Dermis microvascular lymphatic vessel endothelial cell (primary cell): ENCODE measurements at regions not wholly inside any gene's neighbourhood (a gene's known extent, or its start where the extent isn't known, plus 50 kb on each side); places are given as distances from the start of the nearest gene placed in this dataset.

ENCODE experiments used
- DNase-seq, 2 donors: peaks; one replicate each; pipeline versions ENCODE4 v3.0.0 to v3.0.0-alpha.2; 2010; ENCODE audit warnings: low read depth in 2 of 2

GRCh38 chr10:130762491-130762890, 549.0 kb downstream of the TCERG1L start:
- DNase-seq: no peak

DNA sequence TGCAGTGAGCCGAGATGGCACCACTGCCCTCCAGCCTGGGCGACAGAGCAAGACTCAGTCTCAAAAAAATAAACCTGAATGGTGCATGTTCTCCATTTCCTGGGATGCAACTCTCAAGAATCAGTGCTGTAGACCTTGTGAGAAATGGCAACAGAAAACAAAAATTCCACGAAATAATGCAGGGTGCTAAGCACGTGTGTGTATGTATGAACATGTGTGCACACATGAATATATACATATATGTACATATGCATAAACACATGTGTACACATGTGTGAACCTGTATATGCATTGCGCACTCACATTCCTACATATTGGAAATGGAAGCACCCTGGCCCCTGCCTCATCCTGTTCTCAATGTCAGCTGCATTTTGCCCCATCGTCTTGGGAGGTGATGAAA, 548.5 kb downstream of the TCERG1L start:
- no peak for DNase-seq

DNA sequence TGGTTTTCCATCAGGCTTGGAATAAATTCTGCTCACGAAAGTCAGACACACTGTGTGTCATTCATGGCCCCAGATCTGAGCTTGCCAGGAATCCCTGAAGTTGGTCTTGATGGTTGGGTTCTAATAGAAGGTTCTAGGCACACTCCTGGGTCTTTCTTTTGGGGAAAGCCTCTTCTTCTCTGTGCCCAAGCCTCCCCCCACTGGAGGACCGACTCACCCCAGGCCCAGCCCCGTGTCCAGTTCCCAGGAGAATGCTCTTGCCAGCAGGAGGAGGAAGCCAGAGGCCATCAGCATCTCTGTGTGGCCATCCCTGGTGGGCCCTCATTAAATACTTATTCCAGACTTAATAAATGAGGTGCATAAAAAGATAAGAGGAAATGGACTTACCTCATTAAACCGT, 548.0 kb downstream of the TCERG1L start:
- DNase-seq: no peak

DNA sequence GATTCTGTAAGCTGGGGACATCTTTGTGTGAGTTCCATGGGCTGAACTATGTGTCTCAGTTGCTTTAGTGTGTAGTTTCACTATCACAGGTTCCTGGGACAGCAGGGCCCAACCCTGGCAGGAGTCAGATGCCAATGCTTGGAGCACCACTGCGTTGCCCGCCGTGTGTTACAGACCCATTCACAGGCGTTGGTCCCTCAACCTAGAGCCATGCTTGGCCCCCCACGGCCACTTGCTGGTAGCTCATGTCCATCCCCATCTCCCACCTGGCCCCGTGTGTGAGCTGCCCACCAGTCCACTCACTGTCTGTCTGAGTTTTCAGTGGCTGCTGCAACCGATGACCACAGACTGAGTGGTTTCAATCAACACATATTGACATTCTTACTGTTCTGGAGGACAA, 546.9 kb downstream of the TCERG1L start:
- DNase-seq: no peak

GRCh38 chr10:130766071-130766470, 545.5 kb downstream of the TCERG1L start:
- DNase-seq: no peak

- DNase-seq: no peak
These were observed 544.3 kb downstream of the TCERG1L start for GRCh38 chr10:130767116-130767730.

- no peak for DNase-seq
These were observed 542.1 kb downstream of the TCERG1L start for GRCh38 chr10:130769146-130770017.

DNA sequence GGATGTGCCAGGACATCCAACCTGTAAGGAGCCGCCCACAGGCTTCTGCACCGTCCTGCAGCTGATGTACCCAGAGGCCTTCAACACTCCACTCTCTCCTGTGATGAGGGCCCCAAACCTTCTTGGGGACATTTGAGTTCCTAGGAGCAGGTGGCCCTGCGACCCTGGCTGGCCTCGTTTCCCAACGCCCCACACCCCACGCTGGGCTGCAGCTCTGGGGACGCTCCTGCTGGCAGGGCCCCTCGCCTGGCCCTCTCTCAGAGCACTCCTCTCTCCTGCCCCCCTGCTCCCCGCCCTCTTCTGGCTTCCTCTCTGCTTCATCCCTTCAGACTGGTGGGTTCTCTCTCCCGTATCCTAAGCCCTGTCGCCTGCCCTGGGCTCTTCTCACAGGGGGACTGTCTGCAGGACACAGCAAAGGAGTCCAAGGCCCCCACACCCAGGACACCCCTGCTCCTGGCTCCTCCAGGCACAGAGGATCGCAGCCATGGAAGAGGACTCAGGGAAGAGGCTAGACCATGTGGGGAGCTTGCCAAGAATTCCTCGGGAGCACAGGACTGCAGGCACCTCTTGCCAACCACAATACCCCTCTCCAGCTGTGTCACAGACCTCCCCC, 541.4 kb downstream of the TCERG1L start:
- DNase-seq: no peak

DNA sequence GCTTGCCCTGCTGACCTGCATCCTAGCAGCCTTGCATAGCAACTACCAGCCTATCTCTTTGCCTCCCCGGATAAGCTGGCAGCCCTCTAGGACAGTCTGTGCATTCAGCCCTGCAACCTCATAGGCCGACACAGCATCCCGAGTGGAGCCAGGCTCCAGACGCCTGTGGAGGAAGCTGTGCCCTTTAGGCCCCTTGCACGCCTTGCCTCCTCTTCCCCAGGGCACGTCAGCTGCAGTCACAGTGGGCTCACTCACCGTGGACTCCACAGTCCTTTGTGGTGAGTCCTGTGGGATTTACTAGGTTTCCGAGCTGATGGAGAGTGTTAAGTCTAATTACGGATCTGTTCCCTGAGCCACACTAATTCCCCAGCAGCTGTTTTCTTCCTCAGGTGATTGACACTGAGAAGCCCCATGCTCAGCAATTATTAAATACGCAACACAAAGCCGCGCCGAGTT, 540.0 kb downstream of the TCERG1L start:
- no peak for DNase-seq

DNA sequence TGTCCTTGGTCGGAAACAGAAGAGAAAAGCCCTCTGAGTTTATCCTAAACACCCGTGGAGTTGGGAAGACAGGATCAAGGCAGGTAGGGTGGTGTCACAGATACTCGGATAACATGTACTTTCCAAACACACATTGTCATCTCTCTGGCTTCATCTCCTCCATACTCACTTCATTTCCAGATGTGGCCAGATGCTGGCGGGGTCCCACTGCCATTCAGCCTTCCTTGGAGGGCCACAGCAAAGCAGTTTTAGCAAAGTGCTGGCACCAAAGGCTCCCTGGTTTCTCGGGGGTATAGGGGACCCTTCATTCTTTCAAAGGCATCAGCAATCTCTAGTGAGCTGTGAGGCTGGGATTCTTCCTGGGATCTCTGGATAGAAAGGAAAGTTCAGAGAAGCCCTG, 539.5 kb downstream of the TCERG1L start:
- no peak for DNase-seq

DNA sequence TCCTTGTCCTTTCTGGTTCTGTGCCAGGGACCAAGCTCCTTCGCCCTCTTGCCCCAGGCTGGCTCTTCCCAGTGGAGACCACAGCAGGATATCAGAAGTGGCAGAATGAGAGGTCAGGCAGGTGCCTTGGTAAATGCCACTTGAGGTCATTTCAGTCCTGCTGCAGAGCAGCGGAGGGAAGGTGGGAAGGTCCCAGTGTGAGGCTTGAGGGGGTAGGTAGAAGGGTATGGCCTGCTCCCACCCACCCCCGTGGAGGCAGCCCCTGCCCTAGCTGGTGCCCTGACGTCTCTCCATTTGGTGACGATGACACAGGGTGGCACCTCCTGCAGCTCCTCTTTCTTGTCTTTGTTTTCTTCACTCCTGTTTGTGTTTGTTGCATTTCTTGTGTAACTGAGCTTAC, 538.8 kb downstream of the TCERG1L start:
- no peak for DNase-seq

DNA sequence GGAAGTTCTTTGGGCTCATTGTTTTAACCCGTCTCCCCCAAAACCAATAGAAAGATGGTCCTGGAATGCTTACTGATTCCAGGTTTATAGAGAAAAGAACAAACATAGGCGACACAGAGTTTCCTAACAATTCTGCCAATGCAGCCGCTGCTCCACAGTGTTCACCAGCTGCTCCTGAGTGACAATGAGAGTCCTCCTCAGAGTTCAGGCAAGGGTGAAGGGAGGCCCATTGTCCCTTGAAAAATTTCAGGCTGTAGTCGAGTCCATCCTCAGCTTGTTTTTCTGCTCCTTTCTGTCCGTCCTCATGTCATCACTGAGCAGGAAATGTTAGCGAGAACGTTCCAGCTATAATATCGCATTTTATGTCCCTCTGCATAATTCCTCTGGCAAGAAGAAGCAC, 537.6 kb downstream of the TCERG1L start:
- DNase-seq: no peak

DNA sequence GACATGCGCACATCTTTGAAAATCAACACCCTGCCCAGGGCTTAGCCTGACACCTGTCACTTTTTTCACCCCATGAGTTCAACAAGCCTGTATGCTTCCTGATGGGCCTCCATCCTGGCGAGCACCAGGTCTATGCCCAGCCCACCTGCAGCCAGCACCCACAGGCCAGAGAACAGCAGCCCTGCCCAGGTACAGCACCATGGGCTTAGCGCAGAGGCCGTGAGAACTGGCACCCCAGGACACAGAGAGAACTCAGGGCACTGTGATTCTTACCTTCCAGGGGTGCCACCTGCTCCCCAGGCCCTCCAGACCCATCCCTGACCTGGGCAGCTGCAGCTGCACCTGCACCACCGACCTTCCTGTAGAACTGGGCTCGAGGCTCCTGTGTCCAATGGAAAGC, 536.6 kb downstream of the TCERG1L start:
- DNase-seq: no peak

- no peak for DNase-seq
These were observed 536.2 kb downstream of the TCERG1L start for GRCh38 chr10:130775311-130775710.

GRCh38 chr10:130776724-130777123, 534.8 kb downstream of the TCERG1L start:
- DNase-seq: no peak

- DNase-seq: no peak
These were observed 533.9 kb downstream of the TCERG1L start for GRCh38 chr10:130777507-130778165.

- DNase-seq: no peak
These were observed 533.4 kb downstream of the TCERG1L start for GRCh38 chr10:130778166-130778545.

DNA sequence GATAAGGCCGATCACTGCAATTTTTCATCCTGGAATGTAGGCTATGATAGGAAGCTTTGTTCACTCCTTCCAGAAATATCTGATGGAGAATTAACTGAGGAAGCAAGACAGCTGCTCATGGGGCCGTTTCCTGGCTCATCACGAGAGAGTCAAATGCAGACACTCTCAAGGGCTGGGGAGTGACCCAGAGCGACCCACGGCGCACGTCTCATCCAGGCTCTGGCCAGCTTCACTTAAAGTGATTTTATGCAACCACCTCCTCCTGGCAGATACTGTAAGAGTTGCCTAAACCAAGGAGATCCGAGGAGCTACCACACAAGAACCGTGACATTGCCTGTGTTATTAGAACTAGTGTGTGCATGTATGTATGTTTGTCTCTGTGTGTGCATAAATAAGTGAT, 530.8 kb downstream of the TCERG1L start:
- DNase-seq: no peak

- DNase-seq: no peak
These were observed 530.3 kb downstream of the TCERG1L start for GRCh38 chr10:130781206-130781605.

DNA sequence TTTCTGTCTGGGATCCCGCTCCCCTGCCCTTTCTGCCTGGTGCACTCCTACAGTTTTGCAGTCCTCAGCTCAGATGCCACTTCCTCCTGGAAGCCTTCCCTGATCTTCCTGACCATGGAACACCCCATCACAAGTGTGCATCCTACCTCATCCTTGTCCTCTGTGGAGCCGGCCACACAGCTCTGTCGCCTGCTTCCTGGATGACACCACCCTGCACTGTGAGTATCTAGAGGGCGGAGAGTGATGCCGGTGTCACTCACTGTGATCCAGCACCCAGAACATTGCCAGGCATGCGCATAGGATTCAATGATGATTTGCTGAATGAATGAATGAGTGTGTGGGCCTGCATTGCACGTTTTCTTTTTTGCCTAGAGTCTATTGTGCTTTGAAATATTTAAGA, 529.9 kb downstream of the TCERG1L start:
- DNase-seq: no peak

DNA sequence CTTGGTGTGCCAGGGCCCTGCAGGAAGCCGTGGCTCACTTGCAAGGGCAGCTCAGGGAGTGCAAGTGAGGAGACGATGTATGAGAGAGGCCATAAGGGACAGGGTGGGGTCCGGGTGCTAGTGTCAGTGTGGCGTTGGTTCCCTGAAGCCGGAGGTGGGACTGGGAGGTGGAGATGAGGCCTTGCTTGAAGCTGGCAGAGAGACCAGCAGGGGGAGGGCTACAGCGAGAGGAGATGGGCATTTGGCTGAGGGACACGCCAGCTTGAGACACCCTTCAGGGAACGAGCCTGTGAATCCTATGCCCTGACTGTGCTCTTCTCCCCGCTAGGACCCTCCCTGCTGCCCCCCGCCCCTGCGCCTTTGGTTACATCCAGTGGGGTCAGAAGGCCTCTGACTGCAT, 529.1 kb downstream of the TCERG1L start:
- no peak for DNase-seq

DNA sequence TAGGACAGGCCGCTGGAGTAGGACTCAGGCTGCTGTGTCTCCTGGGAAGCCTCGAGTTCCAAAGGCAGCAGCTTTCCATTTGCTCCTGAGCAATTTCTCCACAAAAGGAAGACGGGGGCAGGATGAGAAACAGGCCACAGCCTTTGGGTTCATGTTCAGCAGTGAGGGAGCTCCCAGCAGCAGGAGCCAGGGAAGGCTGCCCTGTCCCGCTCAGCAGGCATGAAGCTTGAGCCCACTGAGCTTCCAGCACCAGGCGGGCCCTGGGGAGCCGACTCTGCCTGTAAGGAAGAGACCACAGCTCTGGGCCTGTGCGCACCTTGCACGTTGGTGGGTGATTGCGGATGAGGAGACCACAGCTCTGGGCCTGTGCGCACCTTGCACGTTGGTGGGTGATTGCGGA, 527.2 kb downstream of the TCERG1L start:
- DNase-seq: no peak
